Right atrium auricular region (tissue), 2 donors: ENCODE measurements at regions not wholly inside any gene's neighbourhood (a gene's known extent, or its start where the extent isn't known, plus 50 kb on each side); places are given as distances from the start of the nearest gene placed in this dataset.

Experiments used
- DNase-seq: peaks from one replicate; pipeline ENCODE4 v3.0.0-alpha.2; 2019; ENCODE audit warnings: low spot score
- H3K27ac ChIP-seq, 2 donors: fragments of 200-600 bp; sonication (generic); 1 replicate in 1 of 2; 2 replicates in 1 of 2; pipeline ENCODE4 v1.5.1; 2016 to 2019
- H3K27me3 ChIP-seq, 2 donors: fragments of 200-600 bp; sonication (generic); one replicate each; pipeline versions ENCODE4 v1.5.1 to v1.6.0; 2017 to 2019
- H3K36me3 ChIP-seq: fragments of 200-600 bp; sonication (generic); one replicate; pipeline ENCODE4 v1.5.1; 2016
- H3K4me1 ChIP-seq, 2 donors: fragments of 200-600 bp; sonication (generic); one replicate each; pipeline versions ENCODE4 v1.5.1 to v1.6.0; 2017 to 2019
- H3K4me3 ChIP-seq, 2 donors: fragments of 200-600 bp; sonication (generic); 1 replicate in 1 of 2; 2 replicates in 1 of 2; pipeline ENCODE4 v1.5.1; 2017 to 2019; ENCODE audit warnings: mild to moderate bottlenecking in 1 of 2, moderate library complexity in 1 of 2
- H3K9me3 ChIP-seq, 2 donors: fragments of 200-600 bp; sonication (generic); one replicate each; pipeline ENCODE4 v1.5.1; 2019
- CTCF ChIP-seq, 2 donors: fragments of 200-600 bp; sonication (generic); IDR thresholded peaks; one replicate each; pipeline ENCODE4 v1.5.1; 2019; ENCODE audit warnings: antibody characterized with exemption in 2 of 2

DNA sequence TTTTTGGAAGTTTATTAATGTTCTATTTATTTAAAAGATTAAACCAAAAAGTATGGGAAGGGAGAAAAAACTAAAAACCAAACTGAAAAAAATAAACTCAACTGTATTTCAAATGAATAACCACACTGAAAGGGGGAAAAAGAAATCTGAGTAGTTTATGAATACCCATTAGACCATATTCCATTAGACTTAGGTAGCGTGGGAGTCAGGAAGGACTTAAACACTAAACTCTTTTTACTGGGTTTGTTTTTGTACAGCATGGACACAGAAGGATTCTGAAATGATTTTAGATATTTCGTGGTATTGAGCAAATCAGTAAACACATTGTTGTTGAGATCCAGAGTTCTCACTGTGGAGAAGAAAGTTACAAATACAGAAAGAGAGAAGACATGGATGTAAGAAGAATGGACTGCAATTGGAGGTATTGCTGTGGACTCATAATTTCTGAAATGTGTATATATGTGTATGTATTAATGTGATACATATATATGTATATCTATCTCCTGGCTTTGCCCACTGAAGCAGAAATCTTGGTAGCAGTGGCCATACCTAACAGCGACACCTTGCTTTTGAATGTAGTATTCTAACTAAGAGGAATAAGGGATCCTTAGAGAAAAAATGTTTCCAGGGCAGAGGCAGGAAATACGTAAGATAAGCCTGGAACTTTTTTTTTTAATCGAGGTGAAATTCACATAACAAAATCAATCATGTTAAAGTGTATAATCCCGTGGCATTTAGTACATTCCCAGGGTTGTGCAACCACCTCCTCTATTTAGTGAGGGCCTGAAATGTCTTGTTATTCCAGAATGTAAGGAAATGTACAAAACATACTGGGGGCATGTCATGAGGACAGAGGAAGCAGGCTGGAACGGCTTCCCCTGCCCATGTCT, 228.8 kb downstream of the SMARCA2 start:
- no peaks in the 10 kb centered on the region for H3K27me3 ChIP-seq
- H3K4me3 ChIP-seq: no peak overlapping the region
- no peaks in the 10 kb centered on the region for H3K36me3 ChIP-seq
- H3K9me3 ChIP-seq: peaks cover 0 to 9% of the 10 kb centered on the region in 2 donors
- H3K4me1 ChIP-seq: peaks cover 3 to 19% of the 10 kb centered on the region in 2 donors
- no peak for DNase-seq
- no peak for TF ChIP-seq CTCF (IDR thresholded peaks at IDR 0.05)
- H3K27ac ChIP-seq: no peak overlapping the region

- Histone ChIP-seq H3K9me3 (peaks cover 0 to 9% of the 10 kb centered on the region in 2 donors), H3K36me3 (no peaks in the 10 kb centered on the region), H3K27me3 (no peaks in the 10 kb centered on the region), H3K4me1 (peaks cover 0 to 7% of the 10 kb centered on the region in 2 donors), H3K27ac (no peak overlapping the region), H3K4me3 (no peak overlapping the region)
- TF ChIP-seq CTCF (IDR thresholded peaks at IDR 0.05): no peak
- DNase-seq: no peak
Measured at GRCh38 chr9:2247340-2247739, 232.2 kb downstream of the SMARCA2 start.

- Histone ChIP-seq H3K9me3 (peaks cover 0 to 9% of the 10 kb centered on the region in 2 donors), H3K4me3 (no peak overlapping the region), H3K27me3 (no peaks in the 10 kb centered on the region), H3K4me1 (no peaks in the 10 kb centered on the region), H3K36me3 (no peaks in the 10 kb centered on the region), H3K27ac (no peak overlapping the region)
- no peak for DNase-seq
- no peak for TF ChIP-seq CTCF (IDR thresholded peaks at IDR 0.05)
Measured at GRCh38 chr9:2248768-2249265, 233.7 kb downstream of the SMARCA2 start.

GRCh38 chr9:2253636-2254580, 238.8 kb downstream of the SMARCA2 start:
- TF ChIP-seq CTCF (IDR thresholded peaks at IDR 0.05): no peak
- H3K27me3 ChIP-seq: no peaks in the 10 kb centered on the region
- H3K9me3 ChIP-seq: no peaks in the 10 kb centered on the region
- H3K4me1 ChIP-seq: no peaks in the 10 kb centered on the region
- no peak for DNase-seq
- H3K27ac ChIP-seq: no peak overlapping the region
- no peak overlapping the region for H3K4me3 ChIP-seq
- H3K36me3 ChIP-seq: no peaks in the 10 kb centered on the region

GRCh38 chr9:2255128-2255527, 240.0 kb downstream of the SMARCA2 start:
- Histone ChIP-seq H3K9me3 (no peaks in the 10 kb centered on the region), H3K27me3 (no peaks in the 10 kb centered on the region), H3K27ac (no peak overlapping the region), H3K4me3 (no peak overlapping the region), H3K36me3 (no peaks in the 10 kb centered on the region), H3K4me1 (no peaks in the 10 kb centered on the region)
- DNase-seq: no peak
- TF ChIP-seq CTCF (IDR thresholded peaks at IDR 0.05): no peak
